ENCODE measurements at regions not wholly inside any gene's neighbourhood (a gene's known extent, or its start where the extent isn't known, plus 50 kb on each side); places are given as distances from the start of the nearest gene placed in this dataset.

DNA sequence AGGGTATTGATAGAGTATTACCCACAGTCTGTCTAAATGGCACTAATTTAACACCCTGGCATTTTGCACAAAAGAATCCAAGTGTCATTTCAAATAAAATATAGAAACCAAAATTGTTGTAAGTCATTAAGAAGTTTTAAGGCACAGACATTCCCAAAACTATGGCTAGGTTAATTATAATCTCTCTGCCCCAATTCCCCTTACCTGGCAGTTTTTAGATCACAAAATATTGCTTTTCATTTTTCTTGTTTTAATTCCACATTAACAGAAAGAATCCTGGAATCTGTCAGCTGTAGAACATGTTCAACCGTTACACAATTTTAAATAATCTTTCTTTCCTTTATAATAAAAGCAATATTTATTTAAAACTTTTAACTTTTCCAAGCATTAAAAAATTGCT is 56.1 kb upstream of the PALS2 start:
- TF ChIP-seq, protein P1, sequence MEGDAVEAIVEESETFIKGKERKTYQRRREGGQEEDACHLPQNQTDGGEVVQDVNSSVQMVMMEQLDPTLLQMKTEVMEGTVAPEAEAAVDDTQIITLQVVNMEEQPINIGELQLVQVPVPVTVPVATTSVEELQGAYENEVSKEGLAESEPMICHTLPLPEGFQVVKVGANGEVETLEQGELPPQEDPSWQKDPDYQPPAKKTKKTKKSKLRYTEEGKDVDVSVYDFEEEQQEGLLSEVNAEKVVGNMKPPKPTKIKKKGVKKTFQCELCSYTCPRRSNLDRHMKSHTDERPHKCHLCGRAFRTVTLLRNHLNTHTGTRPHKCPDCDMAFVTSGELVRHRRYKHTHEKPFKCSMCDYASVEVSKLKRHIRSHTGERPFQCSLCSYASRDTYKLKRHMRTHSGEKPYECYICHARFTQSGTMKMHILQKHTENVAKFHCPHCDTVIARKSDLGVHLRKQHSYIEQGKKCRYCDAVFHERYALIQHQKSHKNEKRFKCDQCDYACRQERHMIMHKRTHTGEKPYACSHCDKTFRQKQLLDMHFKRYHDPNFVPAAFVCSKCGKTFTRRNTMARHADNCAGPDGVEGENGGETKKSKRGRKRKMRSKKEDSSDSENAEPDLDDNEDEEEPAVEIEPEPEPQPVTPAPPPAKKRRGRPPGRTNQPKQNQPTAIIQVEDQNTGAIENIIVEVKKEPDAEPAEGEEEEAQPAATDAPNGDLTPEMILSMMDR (IDR thresholded peaks at IDR 0.05) = no peak
- TF ChIP-seq POLR2A (IDR thresholded peaks at IDR 0.05) = no peak

All from right lobe of liver (tissue), 4 donors.